WTC11 (cell line): ENCODE measurements at regions not wholly inside any gene's neighbourhood (a gene's known extent, or its start where the extent isn't known, plus 50 kb on each side); places are given as distances from the start of the nearest gene placed in this dataset.

ENCODE experiments used
- CBFB ChIP-seq: sonication (generic); formaldehyde crosslinking; IDR thresholded peaks from 2 replicates; pipeline ENCODE4 v1.8.1; 2022; ENCODE audit warnings: mild to moderate bottlenecking, low read depth, missing genetic modification reagents
- CDX4 ChIP-seq: fragments of 250-450 bp; sonication (Bioruptor Pico); IDR thresholded peaks from 2 replicates; pipeline ENCODE4 v1.9.0; 2021; ENCODE audit warnings: moderate library complexity, mild to moderate bottlenecking, inconsistent platforms, borderline replicate concordance
- CTCF ChIP-seq: fragments of 200-600 bp; IDR thresholded peaks from 2 replicates; pipeline ENCODE4 v1.8.0; 2022; ENCODE audit warnings: antibody characterized with exemption
- FOXK1 ChIP-seq: sonication (generic); formaldehyde crosslinking; IDR thresholded peaks from 2 replicates; pipeline ENCODE4 v1.8.0; 2022; ENCODE audit warnings: mild to moderate bottlenecking, moderate library complexity, missing genetic modification reagents
- FOXP4 ChIP-seq: sonication (generic); formaldehyde crosslinking; IDR thresholded peaks from 2 replicates; pipeline ENCODE4 v1.8.0; 2022; ENCODE audit warnings: mild to moderate bottlenecking, missing genetic modification reagents
- GABPB1 ChIP-seq: sonication (generic); formaldehyde crosslinking; IDR thresholded peaks from 2 replicates; pipeline ENCODE4 v1.8.1; 2023; ENCODE audit warnings: mild to moderate bottlenecking, missing genetic modification reagents
- KAT7 ChIP-seq: sonication (generic); formaldehyde crosslinking; IDR thresholded peaks from 2 replicates; pipeline ENCODE4 v1.8.1; 2023; ENCODE audit warnings: missing genetic modification reagents, mild to moderate bottlenecking, borderline replicate concordance
- MXD4 ChIP-seq: fragments of 250-450 bp; sonication (Bioruptor Pico); IDR thresholded peaks from 2 replicates; pipeline ENCODE4 v1.8.0; 2021; ENCODE audit warnings: mild to moderate bottlenecking, moderate library complexity, borderline replicate concordance
- MYBL2 ChIP-seq: sonication (generic); formaldehyde crosslinking; IDR thresholded peaks from 2 replicates; pipeline ENCODE4 v1.8.1; 2023; ENCODE audit warnings: mild to moderate bottlenecking, moderate library complexity, missing genetic modification reagents
- NR3C1 ChIP-seq: sonication (generic); formaldehyde crosslinking; conservative IDR thresholded peaks from 2 replicates; pipeline ENCODE4 v1.8.1; 2023; ENCODE audit warnings: low read depth, mild to moderate bottlenecking, missing genetic modification reagents
- PRRX2 ChIP-seq: fragments of 250-450 bp; sonication (Bioruptor Pico); IDR thresholded peaks from 2 replicates; pipeline ENCODE4 v1.8.0; 2021; ENCODE audit warnings: mild to moderate bottlenecking
- RELA ChIP-seq: sonication (generic); formaldehyde crosslinking; IDR thresholded peaks from 2 replicates; pipeline ENCODE4 v1.8.1; 2022; ENCODE audit warnings: missing genetic modification reagents, mild to moderate bottlenecking, borderline replicate concordance
- ZBTB21 ChIP-seq: sonication (generic); formaldehyde crosslinking; IDR thresholded peaks from 2 replicates; pipeline ENCODE4 v1.8.1; 2023; ENCODE audit warnings: mild to moderate bottlenecking, missing genetic modification reagents, borderline replicate concordance
- ZNF416 ChIP-seq: fragments of 250-450 bp; sonication (Bioruptor Pico); IDR thresholded peaks from 2 replicates; pipeline ENCODE4 v1.9.0; 2021; ENCODE audit warnings: mild to moderate bottlenecking, inconsistent platforms
- ZSCAN18 ChIP-seq: fragments of 250-450 bp; sonication (Bioruptor Pico); IDR thresholded peaks from 2 replicates; pipeline ENCODE4 v2.1.2; 2022; ENCODE audit warnings: mild to moderate bottlenecking, moderate library complexity
- TF ChIP-seq, protein P1 (sequence below): fragments of 250-450 bp; sonication (Bioruptor Pico); IDR thresholded peaks from 2 replicates; pipeline ENCODE4 v1.9.0; 2021; ENCODE audit warnings: mild to moderate bottlenecking, borderline replicate concordance
- TF ChIP-seq, protein P2 (sequence below): sonication (generic); formaldehyde crosslinking; IDR thresholded peaks from 2 replicates; pipeline ENCODE4 v1.8.1; 2022; ENCODE audit warnings: mild to moderate bottlenecking, moderate library complexity, missing genetic modification reagents
- TF ChIP-seq, protein P3 (sequence below): sonication (generic); formaldehyde crosslinking; IDR thresholded peaks from 2 replicates; pipeline ENCODE4 v1.8.0; 2023; ENCODE audit warnings: missing genetic modification reagents, mild to moderate bottlenecking, borderline replicate concordance
- TF ChIP-seq, protein P4 (sequence below): fragments of 250-450 bp; sonication (Bioruptor Pico); IDR thresholded peaks from 2 replicates; pipeline ENCODE4 v1.9.0; 2021; ENCODE audit warnings: mild to moderate bottlenecking
- TF ChIP-seq, protein P5 (sequence below): sonication (generic); formaldehyde crosslinking; IDR thresholded peaks from 2 replicates; pipeline ENCODE4 v1.8.0; 2023; ENCODE audit warnings: missing genetic modification reagents

GRCh38 chr14:89618811-89619551 lies 201.9 kb upstream of the FOXN3 start (continued):
- TF ChIP-seq FOXP4 (CRISPR knock-in tag) (peak; percentile 88; the same call in 1 of the 2 replicates), ZNF416 (CRISPR knock-in tag) (peak; percentile 81), ZSCAN18 (CRISPR knock-in tag) (no peak), FOXK1 (CRISPR knock-in tag) (0 out of 2 replicates have a peak, but pooled peaks have one; percentile 35), GABPB1 (CRISPR knock-in tag) (no peak), CDX4 (CRISPR knock-in tag) (no peak), PRRX2 (peak; percentile 83), MXD4 (no peak), ZBTB21 (CRISPR knock-in tag) (no peak), CTCF (no peak), MYBL2 (CRISPR knock-in tag) (peak; percentile 62; the same call in 1 of the 2 replicates), RELA (CRISPR knock-in tag) (no peak), NR3C1 (0 out of 2 replicates have a peak, but pooled peaks have one; percentile 61), KAT7 (CRISPR knock-in tag) (peak; percentile 89), CBFB (CRISPR knock-in tag) (peak; percentile 86; the same call in 1 of the 2 replicates)
- TF ChIP-seq, protein P1, sequence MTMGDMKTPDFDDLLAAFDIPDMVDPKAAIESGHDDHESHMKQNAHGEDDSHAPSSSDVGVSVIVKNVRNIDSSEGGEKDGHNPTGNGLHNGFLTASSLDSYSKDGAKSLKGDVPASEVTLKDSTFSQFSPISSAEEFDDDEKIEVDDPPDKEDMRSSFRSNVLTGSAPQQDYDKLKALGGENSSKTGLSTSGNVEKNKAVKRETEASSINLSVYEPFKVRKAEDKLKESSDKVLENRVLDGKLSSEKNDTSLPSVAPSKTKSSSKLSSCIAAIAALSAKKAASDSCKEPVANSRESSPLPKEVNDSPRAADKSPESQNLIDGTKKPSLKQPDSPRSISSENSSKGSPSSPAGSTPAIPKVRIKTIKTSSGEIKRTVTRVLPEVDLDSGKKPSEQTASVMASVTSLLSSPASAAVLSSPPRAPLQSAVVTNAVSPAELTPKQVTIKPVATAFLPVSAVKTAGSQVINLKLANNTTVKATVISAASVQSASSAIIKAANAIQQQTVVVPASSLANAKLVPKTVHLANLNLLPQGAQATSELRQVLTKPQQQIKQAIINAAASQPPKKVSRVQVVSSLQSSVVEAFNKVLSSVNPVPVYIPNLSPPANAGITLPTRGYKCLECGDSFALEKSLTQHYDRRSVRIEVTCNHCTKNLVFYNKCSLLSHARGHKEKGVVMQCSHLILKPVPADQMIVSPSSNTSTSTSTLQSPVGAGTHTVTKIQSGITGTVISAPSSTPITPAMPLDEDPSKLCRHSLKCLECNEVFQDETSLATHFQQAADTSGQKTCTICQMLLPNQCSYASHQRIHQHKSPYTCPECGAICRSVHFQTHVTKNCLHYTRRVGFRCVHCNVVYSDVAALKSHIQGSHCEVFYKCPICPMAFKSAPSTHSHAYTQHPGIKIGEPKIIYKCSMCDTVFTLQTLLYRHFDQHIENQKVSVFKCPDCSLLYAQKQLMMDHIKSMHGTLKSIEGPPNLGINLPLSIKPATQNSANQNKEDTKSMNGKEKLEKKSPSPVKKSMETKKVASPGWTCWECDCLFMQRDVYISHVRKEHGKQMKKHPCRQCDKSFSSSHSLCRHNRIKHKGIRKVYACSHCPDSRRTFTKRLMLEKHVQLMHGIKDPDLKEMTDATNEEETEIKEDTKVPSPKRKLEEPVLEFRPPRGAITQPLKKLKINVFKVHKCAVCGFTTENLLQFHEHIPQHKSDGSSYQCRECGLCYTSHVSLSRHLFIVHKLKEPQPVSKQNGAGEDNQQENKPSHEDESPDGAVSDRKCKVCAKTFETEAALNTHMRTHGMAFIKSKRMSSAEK (CRISPR knock-in tag), result peak; percentile 65; the same call in 1 of the 2 replicates
- TF ChIP-seq, protein P2, sequence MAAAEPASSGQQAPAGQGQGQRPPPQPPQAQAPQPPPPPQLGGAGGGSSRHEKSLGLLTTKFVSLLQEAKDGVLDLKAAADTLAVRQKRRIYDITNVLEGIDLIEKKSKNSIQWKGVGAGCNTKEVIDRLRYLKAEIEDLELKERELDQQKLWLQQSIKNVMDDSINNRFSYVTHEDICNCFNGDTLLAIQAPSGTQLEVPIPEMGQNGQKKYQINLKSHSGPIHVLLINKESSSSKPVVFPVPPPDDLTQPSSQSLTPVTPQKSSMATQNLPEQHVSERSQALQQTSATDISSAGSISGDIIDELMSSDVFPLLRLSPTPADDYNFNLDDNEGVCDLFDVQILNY (CRISPR knock-in tag), result no peak
- TF ChIP-seq, protein P3, sequence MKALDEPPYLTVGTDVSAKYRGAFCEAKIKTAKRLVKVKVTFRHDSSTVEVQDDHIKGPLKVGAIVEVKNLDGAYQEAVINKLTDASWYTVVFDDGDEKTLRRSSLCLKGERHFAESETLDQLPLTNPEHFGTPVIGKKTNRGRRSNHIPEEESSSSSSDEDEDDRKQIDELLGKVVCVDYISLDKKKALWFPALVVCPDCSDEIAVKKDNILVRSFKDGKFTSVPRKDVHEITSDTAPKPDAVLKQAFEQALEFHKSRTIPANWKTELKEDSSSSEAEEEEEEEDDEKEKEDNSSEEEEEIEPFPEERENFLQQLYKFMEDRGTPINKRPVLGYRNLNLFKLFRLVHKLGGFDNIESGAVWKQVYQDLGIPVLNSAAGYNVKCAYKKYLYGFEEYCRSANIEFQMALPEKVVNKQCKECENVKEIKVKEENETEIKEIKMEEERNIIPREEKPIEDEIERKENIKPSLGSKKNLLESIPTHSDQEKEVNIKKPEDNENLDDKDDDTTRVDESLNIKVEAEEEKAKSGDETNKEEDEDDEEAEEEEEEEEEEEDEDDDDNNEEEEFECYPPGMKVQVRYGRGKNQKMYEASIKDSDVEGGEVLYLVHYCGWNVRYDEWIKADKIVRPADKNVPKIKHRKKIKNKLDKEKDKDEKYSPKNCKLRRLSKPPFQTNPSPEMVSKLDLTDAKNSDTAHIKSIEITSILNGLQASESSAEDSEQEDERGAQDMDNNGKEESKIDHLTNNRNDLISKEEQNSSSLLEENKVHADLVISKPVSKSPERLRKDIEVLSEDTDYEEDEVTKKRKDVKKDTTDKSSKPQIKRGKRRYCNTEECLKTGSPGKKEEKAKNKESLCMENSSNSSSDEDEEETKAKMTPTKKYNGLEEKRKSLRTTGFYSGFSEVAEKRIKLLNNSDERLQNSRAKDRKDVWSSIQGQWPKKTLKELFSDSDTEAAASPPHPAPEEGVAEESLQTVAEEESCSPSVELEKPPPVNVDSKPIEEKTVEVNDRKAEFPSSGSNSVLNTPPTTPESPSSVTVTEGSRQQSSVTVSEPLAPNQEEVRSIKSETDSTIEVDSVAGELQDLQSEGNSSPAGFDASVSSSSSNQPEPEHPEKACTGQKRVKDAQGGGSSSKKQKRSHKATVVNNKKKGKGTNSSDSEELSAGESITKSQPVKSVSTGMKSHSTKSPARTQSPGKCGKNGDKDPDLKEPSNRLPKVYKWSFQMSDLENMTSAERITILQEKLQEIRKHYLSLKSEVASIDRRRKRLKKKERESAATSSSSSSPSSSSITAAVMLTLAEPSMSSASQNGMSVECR (CRISPR knock-in tag), result 0 out of 2 replicates have a peak, but pooled peaks have one; percentile 53
- TF ChIP-seq, protein P4, sequence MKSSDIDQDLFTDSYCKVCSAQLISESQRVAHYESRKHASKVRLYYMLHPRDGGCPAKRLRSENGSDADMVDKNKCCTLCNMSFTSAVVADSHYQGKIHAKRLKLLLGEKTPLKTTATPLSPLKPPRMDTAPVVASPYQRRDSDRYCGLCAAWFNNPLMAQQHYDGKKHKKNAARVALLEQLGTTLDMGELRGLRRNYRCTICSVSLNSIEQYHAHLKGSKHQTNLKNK (CRISPR knock-in tag), result no peak
- TF ChIP-seq, protein P5, sequence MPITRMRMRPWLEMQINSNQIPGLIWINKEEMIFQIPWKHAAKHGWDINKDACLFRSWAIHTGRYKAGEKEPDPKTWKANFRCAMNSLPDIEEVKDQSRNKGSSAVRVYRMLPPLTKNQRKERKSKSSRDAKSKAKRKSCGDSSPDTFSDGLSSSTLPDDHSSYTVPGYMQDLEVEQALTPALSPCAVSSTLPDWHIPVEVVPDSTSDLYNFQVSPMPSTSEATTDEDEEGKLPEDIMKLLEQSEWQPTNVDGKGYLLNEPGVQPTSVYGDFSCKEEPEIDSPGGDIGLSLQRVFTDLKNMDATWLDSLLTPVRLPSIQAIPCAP (CRISPR knock-in tag), result 0 out of 2 replicates have a peak, but pooled peaks have one; percentile 48
